Small intestine (tissue), 7 donors: ENCODE measurements at regions not wholly inside any gene's neighbourhood (a gene's known extent, or its start where the extent isn't known, plus 50 kb on each side); places are given as distances from the start of the nearest gene placed in this dataset.

Experiments used
- DNase-seq, 2 donors: peaks; one replicate each; pipeline versions ENCODE4 v3.0.0 to v3.0.0-alpha.2; 2013
- FAIRE-seq: peaks from 2 replicates; lab custom pipeline; 2012; peaks lifted over from hg19 to GRCh38; lab: Jason Lieb, UNC
- H3K27ac ChIP-seq, 3 donors: one replicate each; pipeline ENCODE4 v1.5.1; 2013; ENCODE audit warnings: low read length in 2 of 3, mild to moderate bottlenecking in 2 of 3, control low read depth in 1 of 3, inconsistent platforms in 1 of 3, low read depth in 1 of 3, moderate library complexity in 1 of 3
- H3K27me3 ChIP-seq, 3 donors: one replicate each; pipeline ENCODE4 v1.6.1; 2013; ENCODE audit warnings: low read length in 3 of 3, inconsistent platforms in 1 of 3; ENCODE audit not compliant: control insufficient read depth in 3 of 3, insufficient read depth in 3 of 3
- H3K36me3 ChIP-seq, 3 donors: one replicate each; pipeline ENCODE4 v1.6.1; 2013; ENCODE audit warnings: low read length in 3 of 3, inconsistent platforms in 1 of 3, low read depth in 1 of 3, mild to moderate bottlenecking in 1 of 3, moderate library complexity in 1 of 3; ENCODE audit not compliant: control insufficient read depth in 3 of 3, insufficient read depth in 2 of 3
- H3K4me1 ChIP-seq, 3 donors: one replicate each; pipeline ENCODE4 v1.6.1; 2013; ENCODE audit warnings: low read length in 2 of 3, inconsistent platforms in 1 of 3, low read depth in 1 of 3, mild to moderate bottlenecking in 1 of 3, moderate library complexity in 1 of 3; ENCODE audit not compliant: control insufficient read depth in 3 of 3, insufficient read depth in 2 of 3
- H3K4me3 ChIP-seq, 3 donors: one replicate each; pipeline ENCODE4 v1.5.1; 2013; ENCODE audit warnings: low read length in 3 of 3, control low read depth in 1 of 3, inconsistent platforms in 1 of 3, low read depth in 1 of 3, mild to moderate bottlenecking in 1 of 3, moderate library complexity in 1 of 3
- H3K9me3 ChIP-seq, 2 donors: one replicate each; pipeline ENCODE4 v1.6.1; 2013; ENCODE audit warnings: low read depth in 1 of 2, low read length in 1 of 2; ENCODE audit not compliant: control insufficient read depth in 2 of 2, insufficient read depth in 1 of 2
- WGBS, 3 donors: extraction: QIAGEN DNeasy Blood & Tissue Kit; methylation state at CpG; one replicate each; pipeline ENCODE4 v1.1.7; 2013; 5-methylcytosine and 5-hydroxymethylcytosine counted together
- donor health status: healthy with polysubstance abuse.
- donor health status: control.
- donor health status: control.
- donor health status: Bipolar disorder and iron deficiency.
- donor health status: healthy.

GRCh38 chr12:87812030-87812429, 217.2 kb downstream of the C12orf50 start:
- DNase-seq (peak; percentile 66 to 78), FAIRE-seq (no peak)
- 0 to 57% (median 17%) methylated on average over 1 of the region's 1 CpG for WGBS, 3 donors
- H3K27me3 ChIP-seq, result no peaks in the 10 kb centered on the region
- H3K9me3 ChIP-seq, result no peaks in the 10 kb centered on the region
- no peaks in the 10 kb centered on the region for H3K36me3 ChIP-seq
- H3K4me1 ChIP-seq, result peaks cover 0 to 8% (median 0%) of the 10 kb centered on the region in 3 donors
- peak overlapping the region in 1 of 3 donors; percentile 46 for H3K27ac ChIP-seq
- no peak overlapping the region for H3K4me3 ChIP-seq

- no peak for FAIRE-seq
- Histone ChIP-seq H3K27ac (no peak overlapping the region), H3K27me3 (no peaks in the 10 kb centered on the region), H3K4me1 (peaks cover 0 to 8% (median 0%) of the 10 kb centered on the region in 3 donors), H3K9me3 (no peaks in the 10 kb centered on the region), H3K4me3 (no peak overlapping the region), H3K36me3 (no peaks in the 10 kb centered on the region)
- 58 to 66% (median 65%) methylated on average over 2 of the region's 2 CpGs for WGBS, 3 donors
- no peak for DNase-seq
Measured at GRCh38 chr12:87809916-87810315, 219.3 kb downstream of the C12orf50 start.

- H3K4me3 ChIP-seq, result no peak overlapping the region
- no peak overlapping the region for H3K27ac ChIP-seq
- 11 to 58% (median 29%) methylated on average over 1 of the region's 1 CpG for WGBS, 3 donors
- FAIRE-seq (no peak), DNase-seq (peak; percentile 16 to 50)
- no peaks in the 10 kb centered on the region for H3K9me3 ChIP-seq
- no peaks in the 10 kb centered on the region for H3K27me3 ChIP-seq
- peaks cover 0 to 7% (median 0%) of the 10 kb centered on the region in 3 donors for H3K4me1 ChIP-seq
- no peaks in the 10 kb centered on the region for H3K36me3 ChIP-seq
Measured at GRCh38 chr12:87807086-87807485, 222.1 kb downstream of the C12orf50 start.

DNA sequence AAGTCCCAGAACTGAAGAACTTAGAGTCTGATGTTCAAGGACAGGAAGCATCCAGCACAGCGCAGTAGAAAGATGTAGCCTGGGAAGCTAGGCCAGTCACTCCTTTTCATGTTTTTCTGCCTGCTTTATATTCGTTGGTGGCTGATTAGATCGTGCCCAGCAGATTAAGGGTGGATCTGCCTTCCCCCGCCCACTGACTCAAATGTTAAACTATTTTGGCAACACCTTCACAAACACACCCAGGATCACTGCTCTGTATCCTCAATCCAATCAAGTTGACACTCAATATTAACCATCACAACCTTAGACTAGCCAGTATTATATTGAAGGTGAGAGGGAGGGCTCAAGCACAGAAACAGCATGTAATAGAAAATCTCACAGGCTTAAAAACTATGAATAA, 222.9 kb downstream of the C12orf50 start:
- H3K36me3 ChIP-seq, result no peaks in the 10 kb centered on the region
- H3K9me3 ChIP-seq, result no peaks in the 10 kb centered on the region
- 61 to 72% (median 64%) methylated on average over 4 of the region's 4 CpGs for WGBS, 3 donors
- H3K4me1 ChIP-seq, result peaks cover 0 to 7% (median 0%) of the 10 kb centered on the region in 3 donors
- H3K4me3 ChIP-seq, result no peak overlapping the region
- no peak for DNase-seq
- H3K27me3 ChIP-seq, result no peaks in the 10 kb centered on the region
- FAIRE-seq, result no peak
- H3K27ac ChIP-seq, result no peak overlapping the region

DNA sequence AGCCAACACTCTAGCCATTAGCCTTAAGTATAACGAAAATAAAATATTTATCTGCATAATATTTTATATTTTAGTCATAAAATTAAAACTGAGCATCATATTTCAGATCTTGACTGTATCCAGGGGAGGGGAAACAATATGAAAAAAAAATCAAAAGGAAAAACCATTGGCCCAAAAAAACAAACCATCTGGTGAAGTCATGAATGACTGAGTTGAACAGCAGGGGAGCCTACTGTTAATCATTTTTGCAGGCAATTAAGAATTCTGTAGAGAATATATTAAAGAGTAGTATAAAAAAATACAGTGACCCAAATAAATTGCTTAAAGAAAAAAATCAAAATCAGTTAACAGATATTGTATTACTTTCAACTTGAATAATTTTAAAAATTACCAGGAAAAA, 224.8 kb downstream of the C12orf50 start:
- no peak overlapping the region for H3K27ac ChIP-seq
- H3K4me3 ChIP-seq, result no peak overlapping the region
- WGBS, 3 donors, result 40 to 74% (median 59%) methylated on average over 1 of the region's 1 CpG
- no peaks in the 10 kb centered on the region for H3K9me3 ChIP-seq
- FAIRE-seq (no peak), DNase-seq (no peak)
- peaks cover 0 to 7% (median 0%) of the 10 kb centered on the region in 3 donors for H3K4me1 ChIP-seq
- H3K27me3 ChIP-seq, result no peaks in the 10 kb centered on the region
- H3K36me3 ChIP-seq, result no peaks in the 10 kb centered on the region

- FAIRE-seq, result no peak
- H3K27ac ChIP-seq, result no peak overlapping the region
Measured at GRCh38 chr12:87802721-87803011, 226.5 kb downstream of the C12orf50 start.

DNA sequence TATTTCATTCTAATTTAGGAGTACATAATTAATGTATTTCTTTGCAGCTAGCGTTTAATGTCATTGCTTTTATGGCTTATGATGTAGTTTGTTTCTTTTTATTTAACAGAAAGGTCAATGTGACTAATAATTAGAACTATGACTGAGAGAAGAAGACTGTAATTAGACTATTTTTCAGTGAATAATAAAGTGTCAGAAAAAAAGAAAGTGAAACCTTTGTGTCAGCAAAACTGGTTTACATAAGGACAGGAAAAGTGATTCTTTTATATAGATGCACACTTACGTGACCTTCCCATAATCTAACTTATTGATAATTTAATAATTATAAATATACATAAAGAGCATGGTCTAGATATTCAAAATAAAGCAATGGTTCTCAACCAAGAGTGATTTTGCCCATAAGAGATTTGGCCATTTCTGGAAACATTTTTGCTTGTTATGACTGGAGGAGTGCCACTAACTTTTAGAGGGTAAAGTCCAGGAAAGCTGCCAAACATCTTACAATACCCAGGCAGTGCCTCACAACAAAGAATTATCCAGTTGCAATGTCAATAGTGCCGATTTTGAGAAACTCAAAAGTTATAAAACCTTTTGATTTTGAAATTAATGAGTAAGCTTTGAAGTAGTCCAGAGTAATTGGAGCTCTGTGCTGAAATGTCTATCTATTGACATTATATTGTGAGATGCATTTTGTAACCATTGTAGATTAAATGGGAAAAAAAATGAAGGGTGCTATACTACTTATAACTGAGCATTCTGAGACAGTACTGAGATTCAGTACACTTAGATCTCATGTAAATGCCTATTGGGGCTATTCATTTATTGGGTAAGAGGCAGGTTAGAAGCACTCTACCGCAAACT, 227.1 kb downstream of the C12orf50 start:
- peak; percentile 49 for FAIRE-seq
- 28 to 46% (median 35%) methylated on average over 4 of the region's 4 CpGs for WGBS, 3 donors
- H3K27ac ChIP-seq, result no peak overlapping the region
- no peak overlapping the region for H3K4me3 ChIP-seq
- H3K36me3 ChIP-seq, result no peaks in the 10 kb centered on the region
- peak; percentile 35 to 58 for DNase-seq
- H3K4me1 ChIP-seq, result peaks cover 0 to 3% (median 0%) of the 10 kb centered on the region in 3 donors
- H3K9me3 ChIP-seq, result no peaks in the 10 kb centered on the region
- no peaks in the 10 kb centered on the region for H3K27me3 ChIP-seq

More at GRCh38 chr12:87802721-87803011, 226.5 kb downstream of the C12orf50 start:
- H3K27me3 ChIP-seq, result no peaks in the 10 kb centered on the region
- H3K4me3 ChIP-seq, result no peak overlapping the region
- no peaks in the 10 kb centered on the region for H3K36me3 ChIP-seq
- WGBS, 3 donors, result 65 to 88% (median 79%) methylated on average over 1 of the region's 1 CpG
- DNase-seq, result no peak
- H3K9me3 ChIP-seq, result no peaks in the 10 kb centered on the region
- H3K4me1 ChIP-seq, result peaks cover 0 to 7% (median 0%) of the 10 kb centered on the region in 3 donors

- H3K27me3 ChIP-seq, result no peaks in the 10 kb centered on the region
- WGBS, 3 donors, result 40 to 50% (median 45%) methylated on average over 1 of the region's 1 CpG
- FAIRE-seq (no peak), DNase-seq (no peak)
- H3K4me1 ChIP-seq, result no peaks in the 10 kb centered on the region
- H3K36me3 ChIP-seq, result no peaks in the 10 kb centered on the region
- no peak overlapping the region for H3K4me3 ChIP-seq
- no peaks in the 10 kb centered on the region for H3K9me3 ChIP-seq
- H3K27ac ChIP-seq, result no peak overlapping the region
Measured at GRCh38 chr12:87796961-87797516, 232.2 kb downstream of the C12orf50 start.
